H9 (cell line): ENCODE measurements at regions not wholly inside any gene's neighbourhood (a gene's known extent, or its start where the extent isn't known, plus 50 kb on each side); places are given as distances from the start of the nearest gene placed in this dataset.

Source experiments
- DNase-seq: peaks from one replicate; pipeline ENCODE4 v3.0.0-alpha.2; 2017
- H2AFZ ChIP-seq: one replicate; pipeline ENCODE4 v1.6.1; 2013; ENCODE audit warnings: mild to moderate bottlenecking, low read length, control low read depth, moderate library complexity
- H2AK5ac ChIP-seq: 2 replicates; pipeline ENCODE4 v1.6.1; 2013; ENCODE audit warnings: low read length, control low read depth, mixed read lengths; ENCODE audit not compliant: insufficient read length
- H2BK120ac ChIP-seq: one replicate; pipeline ENCODE4 v1.6.1; 2013; ENCODE audit warnings: low read depth, mild to moderate bottlenecking, low read length, control low read depth, inconsistent platforms; ENCODE audit not compliant: poor library complexity, severe bottlenecking
- H2BK12ac ChIP-seq: 2 replicates; pipeline ENCODE4 v1.6.1; 2013; ENCODE audit warnings: low read length, control low read depth, mixed read lengths, low read depth; ENCODE audit not compliant: insufficient read length
- H2BK15ac ChIP-seq: 2 replicates; pipeline ENCODE4 v1.6.1; 2013; ENCODE audit warnings: low read depth, low read length, control low read depth
- H2BK20ac ChIP-seq: one replicate; pipeline ENCODE4 v1.6.1; 2013; ENCODE audit warnings: low read depth, mild to moderate bottlenecking, low read length, control low read depth, inconsistent platforms; ENCODE audit not compliant: poor library complexity, severe bottlenecking
- H2BK5ac ChIP-seq: 2 replicates; pipeline ENCODE4 v1.6.1; 2013; ENCODE audit warnings: low read length, control low read depth, mixed read lengths; ENCODE audit not compliant: insufficient read length
- H3K14ac ChIP-seq: 2 replicates; pipeline ENCODE4 v1.6.1; 2013; ENCODE audit warnings: low read length, control low read depth; ENCODE audit not compliant: insufficient read depth
- H3K18ac ChIP-seq: 2 replicates; pipeline ENCODE4 v1.6.1; 2013; ENCODE audit warnings: low read depth, mild to moderate bottlenecking, mixed read lengths, low read length, control low read depth; ENCODE audit not compliant: insufficient read length
- H3K23ac ChIP-seq: 2 replicates; pipeline ENCODE4 v1.6.1; 2013; ENCODE audit warnings: low read length, control low read depth, mixed read lengths, low read depth; ENCODE audit not compliant: insufficient read length
- H3K23me2 ChIP-seq: 2 replicates; pipeline ENCODE4 v1.6.1; 2013; ENCODE audit warnings: low read depth, mild to moderate bottlenecking, mixed read lengths, low read length, control low read depth; ENCODE audit not compliant: insufficient read length, poor library complexity, severe bottlenecking
- H3K27ac ChIP-seq: 2 replicates; pipeline ENCODE4 v1.5.1; 2013; ENCODE audit warnings: low read length, control low read depth, mixed read lengths, low read depth; ENCODE audit not compliant: insufficient read length
- H3K27me3 ChIP-seq: 2 replicates; pipeline ENCODE4 v1.6.1; 2013; ENCODE audit warnings: low read length, control low read depth, inconsistent platforms; ENCODE audit not compliant: insufficient read depth
- H3K4ac ChIP-seq: 2 replicates; pipeline ENCODE4 v1.6.1; 2013; ENCODE audit warnings: low read depth, mild to moderate bottlenecking, control low read depth, inconsistent platforms, low read length, moderate library complexity
- H3K4me1 ChIP-seq: 2 replicates; pipeline ENCODE4 v1.6.1; 2013; ENCODE audit warnings: low read length, control low read depth, inconsistent platforms; ENCODE audit not compliant: insufficient read depth
- H3K4me2 ChIP-seq: 2 replicates; pipeline ENCODE4 v1.6.1; 2013; ENCODE audit warnings: low read length, control low read depth, mixed read lengths; ENCODE audit not compliant: insufficient read length, insufficient read depth
- H3K56ac ChIP-seq: 2 replicates; pipeline ENCODE4 v1.6.1; 2013; ENCODE audit warnings: low read depth, mild to moderate bottlenecking, mixed read lengths, low read length, control low read depth; ENCODE audit not compliant: insufficient read length
- H3K79me1 ChIP-seq: 2 replicates; pipeline ENCODE4 v1.6.1; 2013; ENCODE audit warnings: low read depth, mild to moderate bottlenecking, moderate library complexity, low read length, control low read depth, inconsistent platforms; ENCODE audit not compliant: insufficient read depth, poor library complexity, severe bottlenecking
- H3K79me2 ChIP-seq: 2 replicates; pipeline ENCODE4 v1.6.1; 2013; ENCODE audit warnings: low read length, control low read depth, inconsistent platforms; ENCODE audit not compliant: insufficient read depth
- H3K9ac ChIP-seq: 2 replicates; pipeline ENCODE4 v1.6.1; 2013; ENCODE audit warnings: low read length, control low read depth, mixed read lengths; ENCODE audit not compliant: insufficient read length; ENCODE audit errors: extremely low read depth
- H3K9me3 ChIP-seq: one replicate; pipeline ENCODE4 v1.6.1; 2013; ENCODE audit warnings: low read depth, low read length, inconsistent platforms; ENCODE audit not compliant: control insufficient read depth
- H3T11ph ChIP-seq: one replicate; pipeline ENCODE4 v1.6.1; 2013; ENCODE audit warnings: mild to moderate bottlenecking, low read length, control low read depth, inconsistent platforms
- H4K20me1 ChIP-seq: one replicate; pipeline ENCODE4 v1.6.1; 2013; ENCODE audit not compliant: control insufficient read depth, insufficient read length, insufficient read depth
- H4K5ac ChIP-seq: 2 replicates; pipeline ENCODE4 v1.6.1; 2013; ENCODE audit warnings: low read depth, mild to moderate bottlenecking, mixed read lengths, low read length, control low read depth; ENCODE audit not compliant: insufficient read length
- H4K8ac ChIP-seq: replicated peaks from 2 replicates; pipeline ENCODE4 v1.6.1; 2013; ENCODE audit warnings: low read length, control low read depth, mixed read lengths, low read depth; ENCODE audit not compliant: insufficient read length
- H4K91ac ChIP-seq: 2 replicates; pipeline ENCODE4 v1.6.1; 2013; ENCODE audit warnings: low read depth, mild to moderate bottlenecking, moderate library complexity, mixed read lengths, low read length, control low read depth; ENCODE audit not compliant: insufficient read length
- H3K27ac Mint-ChIP-seq, 3 experiments: 2 replicates in 2 of 3; 3 replicates in 1 of 3; pipeline ENCODE4 v1.8.0; 2020 to 2021; ENCODE audit warnings: mixed read lengths in 3 of 3, mild to moderate bottlenecking in 1 of 3, moderate library complexity in 1 of 3
- H3K27me3 Mint-ChIP-seq: 2 replicates; pipeline ENCODE4 v1.8.0; 2021; ENCODE audit warnings: low read depth, mild to moderate bottlenecking, moderate library complexity, mixed read lengths
- H3K36me3 Mint-ChIP-seq, 3 experiments: 2 replicates in 2 of 3; 3 replicates in 1 of 3; pipeline ENCODE4 v1.8.0; 2020 to 2021; ENCODE audit warnings: low read depth in 3 of 3, mixed read lengths in 3 of 3; ENCODE audit not compliant: insufficient read depth in 1 of 3
- H3K4me1 Mint-ChIP-seq, 2 experiments: 2 replicates each; pipeline ENCODE4 v1.8.0; 2020; ENCODE audit warnings: mixed read lengths in 2 of 2
- H3K4me3 Mint-ChIP-seq, 2 experiments: 2 replicates in 1 of 2; 3 replicates in 1 of 2; pipeline ENCODE4 v1.8.0; 2020 to 2021; ENCODE audit warnings: mild to moderate bottlenecking in 2 of 2, mixed read lengths in 2 of 2, moderate library complexity in 1 of 2
- H3K9me3 Mint-ChIP-seq, 2 experiments: 2 replicates in 1 of 2; 3 replicates in 1 of 2; pipeline ENCODE4 v1.8.0; 2020; ENCODE audit warnings: mild to moderate bottlenecking in 2 of 2, mixed read lengths in 2 of 2, moderate library complexity in 1 of 2
- WGBS: extraction: QIAGEN DNeasy Blood & Tissue Kit; methylation state at CpG from one replicate; pipeline ENCODE4 v1.1.7; 2013; ENCODE audit warnings: missing lambda C conversion rate, low lambda C conversion rate, mixed read lengths; ENCODE audit not compliant: insufficient read length; ENCODE audit errors: extremely low coverage; 5-methylcytosine and 5-hydroxymethylcytosine counted together
- TF ChIP-seq, protein P1 (sequence below): fragments of 200-600 bp; sonication (generic); conservative IDR thresholded peaks from 3 replicates; pipeline ENCODE4 v1.8.0; 2021; ENCODE audit warnings: antibody characterized with exemption, mild to moderate bottlenecking

DNA sequence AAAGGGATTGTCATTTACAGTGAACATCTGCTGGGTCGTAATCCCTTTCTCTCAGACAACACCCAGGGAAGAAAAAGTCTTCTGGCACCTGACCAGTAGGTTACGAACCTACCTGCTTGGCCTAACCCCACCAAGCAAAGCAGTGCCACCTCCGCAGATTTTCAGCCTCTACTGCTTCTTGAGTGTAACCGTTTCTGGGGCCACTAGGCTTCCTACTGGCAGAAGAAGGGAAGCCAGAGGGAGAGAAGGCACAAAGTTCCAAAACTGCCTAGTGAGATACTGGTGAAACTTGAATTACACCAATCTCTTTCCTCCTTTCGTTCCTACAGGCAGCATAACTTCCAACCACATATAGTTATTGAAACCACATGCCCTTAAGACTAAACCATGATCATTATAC is 383.6 kb downstream of the BCAT1 start:
- Histone ChIP-seq H4K91ac (no peak overlapping the region), H3K23ac (no peak overlapping the region), H2BK120ac (no peak overlapping the region), H4K8ac (no peak overlapping the region), H2AFZ (no peak overlapping the region), H3K4me1 (peaks cover 1% of the 10 kb centered on the region; the same call in 1 of the 2 replicates), H4K5ac (no peak overlapping the region), H3K9me3 (no peaks in the 10 kb centered on the region), H2BK20ac (no peak overlapping the region), H3K79me2 (no peaks in the 10 kb centered on the region), H2BK5ac (no peak overlapping the region), H3K4me2 (no peak overlapping the region), H3K14ac (no peak overlapping the region), H3K27ac (no peak overlapping the region), H2AK5ac (no peak overlapping the region), H3K23me2 (peaks cover 28% of the 10 kb centered on the region), H3K79me1 (no peaks in the 10 kb centered on the region), H3K27me3 (peaks cover 5% of the 10 kb centered on the region; the same call in 1 of the 2 replicates), H3T11ph (no peak overlapping the region), H4K20me1 (no peaks in the 10 kb centered on the region), H3K4ac (no peak overlapping the region), H3K56ac (no peak overlapping the region), H2BK12ac (no peak overlapping the region), H3K18ac (no peak overlapping the region), H2BK15ac (no peak overlapping the region), H3K9ac (no peak overlapping the region)
- no peak overlapping the region for H3K4me3 Mint-ChIP-seq
- no peaks in the 10 kb centered on the region; a peak in 2 of 7 replicates for H3K36me3 Mint-ChIP-seq
- TF ChIP-seq, protein P1, sequence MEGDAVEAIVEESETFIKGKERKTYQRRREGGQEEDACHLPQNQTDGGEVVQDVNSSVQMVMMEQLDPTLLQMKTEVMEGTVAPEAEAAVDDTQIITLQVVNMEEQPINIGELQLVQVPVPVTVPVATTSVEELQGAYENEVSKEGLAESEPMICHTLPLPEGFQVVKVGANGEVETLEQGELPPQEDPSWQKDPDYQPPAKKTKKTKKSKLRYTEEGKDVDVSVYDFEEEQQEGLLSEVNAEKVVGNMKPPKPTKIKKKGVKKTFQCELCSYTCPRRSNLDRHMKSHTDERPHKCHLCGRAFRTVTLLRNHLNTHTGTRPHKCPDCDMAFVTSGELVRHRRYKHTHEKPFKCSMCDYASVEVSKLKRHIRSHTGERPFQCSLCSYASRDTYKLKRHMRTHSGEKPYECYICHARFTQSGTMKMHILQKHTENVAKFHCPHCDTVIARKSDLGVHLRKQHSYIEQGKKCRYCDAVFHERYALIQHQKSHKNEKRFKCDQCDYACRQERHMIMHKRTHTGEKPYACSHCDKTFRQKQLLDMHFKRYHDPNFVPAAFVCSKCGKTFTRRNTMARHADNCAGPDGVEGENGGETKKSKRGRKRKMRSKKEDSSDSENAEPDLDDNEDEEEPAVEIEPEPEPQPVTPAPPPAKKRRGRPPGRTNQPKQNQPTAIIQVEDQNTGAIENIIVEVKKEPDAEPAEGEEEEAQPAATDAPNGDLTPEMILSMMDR = peak; percentile 30; the same call in 2 of the 3 replicates
- H3K4me1 Mint-ChIP-seq = peaks cover 27 to 29% of the 10 kb centered on the region in 2 experiments
- H3K27me3 Mint-ChIP-seq = peaks cover 38% of the 10 kb centered on the region
- no CpG with 5 or more reads among the region's 5 CpGs for WGBS
- no peaks in the 10 kb centered on the region for H3K9me3 Mint-ChIP-seq
- DNase-seq = peak; percentile 55
- no peak overlapping the region for H3K27ac Mint-ChIP-seq
